ENCODE measurements at regions not wholly inside any gene's neighbourhood (a gene's known extent, or its start where the extent isn't known, plus 50 kb on each side); places are given as distances from the start of the nearest gene placed in this dataset.

- ATAC-seq: no peak
- TF ChIP-seq ESRRG (CRISPR knock-in tag; IDR thresholded peaks at IDR 0.05) (no peak), ISL1 (CRISPR knock-in tag; IDR thresholded peaks at IDR 0.05) (no peak), SNAI2 (CRISPR knock-in tag; IDR thresholded peaks at IDR 0.05) (no peak)
Measured at GRCh38 chr5:67299231-67299735, 102.7 kb upstream of the CD180 start.

- ATAC-seq: no peak
- no peak for TF ChIP-seq POU6F1 (CRISPR knock-in tag; IDR thresholded peaks at IDR 0.05; ENCODE audit: borderline replicate concordance, low read depth)
- TF ChIP-seq CSRNP3 (CRISPR knock-in tag; IDR thresholded peaks at IDR 0.05): no peak
- no peak for TF ChIP-seq PATZ1 (CRISPR knock-in tag; IDR thresholded peaks at IDR 0.05; ENCODE audit: borderline replicate concordance)
- no peak for TF ChIP-seq RARB (CRISPR knock-in tag; IDR thresholded peaks at IDR 0.05)
- TF ChIP-seq SNAI2 (CRISPR knock-in tag; IDR thresholded peaks at IDR 0.05): no peak
- no peak for TF ChIP-seq CREB5 (CRISPR knock-in tag; IDR thresholded peaks at IDR 0.05; ENCODE audit: low read depth)
- TF ChIP-seq TCF4 (CRISPR knock-in tag; IDR thresholded peaks at IDR 0.05; ENCODE audit: borderline replicate concordance): no peak
- TF ChIP-seq CSDC2 (CRISPR knock-in tag; IDR thresholded peaks at IDR 0.05): no peak
- no peak for TF ChIP-seq ARNTL (CRISPR knock-in tag; IDR thresholded peaks at IDR 0.05; ENCODE audit: borderline replicate concordance, low read depth)
- no peak for TF ChIP-seq OSR1 (CRISPR knock-in tag; IDR thresholded peaks at IDR 0.05)
Measured at GRCh38 chr5:67297802-67298532, 101.4 kb upstream of the CD180 start.

GRCh38 chr5:67297376-67297775 lies 100.8 kb upstream of the CD180 start:
- ATAC-seq: no peak
- TF ChIP-seq ISL1 (CRISPR knock-in tag; IDR thresholded peaks at IDR 0.05) (no peak), ESRRG (CRISPR knock-in tag; IDR thresholded peaks at IDR 0.05) (no peak), SNAI2 (CRISPR knock-in tag; IDR thresholded peaks at IDR 0.05) (no peak), TSHZ2 (CRISPR knock-in tag; IDR thresholded peaks at IDR 0.05) (no peak)

GRCh38 chr5:67294266-67294938 lies 97.8 kb upstream of the CD180 start:
- ATAC-seq: no peak
- TF ChIP-seq OSR1 (CRISPR knock-in tag; IDR thresholded peaks at IDR 0.05): no peak
- no peak for TF ChIP-seq ZNF565 (CRISPR knock-in tag; conservative IDR thresholded peaks at IDR 0.05; ENCODE audit: low read depth)
- no peak for TF ChIP-seq TSHZ2 (CRISPR knock-in tag; IDR thresholded peaks at IDR 0.05)
- TF ChIP-seq SNAI2 (CRISPR knock-in tag; IDR thresholded peaks at IDR 0.05): no peak
- TF ChIP-seq CSRNP3 (CRISPR knock-in tag; IDR thresholded peaks at IDR 0.05): no peak
- no peak for TF ChIP-seq ZC3H10 (CRISPR knock-in tag; IDR thresholded peaks at IDR 0.05)
- no peak for TF ChIP-seq BACH2 (CRISPR knock-in tag; IDR thresholded peaks at IDR 0.05; ENCODE audit: borderline replicate concordance)
- no peak for TF ChIP-seq ZNF70 (CRISPR knock-in tag; IDR thresholded peaks at IDR 0.05)
- TF ChIP-seq PPARA (CRISPR knock-in tag; IDR thresholded peaks at IDR 0.05; ENCODE audit: borderline replicate concordance): no peak
- no peak for TF ChIP-seq RARB (CRISPR knock-in tag; IDR thresholded peaks at IDR 0.05)
- TF ChIP-seq ZFP3 (CRISPR knock-in tag; IDR thresholded peaks at IDR 0.05): no peak
- no peak for TF ChIP-seq ESRRG (CRISPR knock-in tag; IDR thresholded peaks at IDR 0.05)

Data from SK-N-SH treated with all-trans-retinoic acid at 6 μM for 48 hours (cell line).